Left lung (tissue), 4 donors: ENCODE measurements at regions not wholly inside any gene's neighbourhood (a gene's known extent, or its start where the extent isn't known, plus 50 kb on each side); places are given as distances from the start of the nearest gene placed in this dataset.

Experiments used
- ATAC-seq: fragments of 200-7000 bp; cut with Tn5 transposase; one replicate; pipeline ENCODE4 v1.9.1; 2020; ENCODE audit warnings: moderate library complexity
- DNase-seq, 4 donors: peaks; one replicate each; pipeline ENCODE4 v3.0.0-alpha.2; 2013 to 2020
- H3K27ac ChIP-seq, 2 donors: fragments of 200-600 bp; sonication (generic) in 1 of 2; one replicate each; pipeline versions ENCODE4 v1.5.0 to v1.8.0; 2020 to 2021
- H3K27me3 ChIP-seq, 2 donors: fragments of 200-600 bp; sonication (generic) in 1 of 2; one replicate each; pipeline versions ENCODE4 v1.5.0 to v1.8.0; 2020 to 2021
- H3K36me3 ChIP-seq, 2 donors: fragments of 200-600 bp; sonication (generic) in 1 of 2; one replicate each; pipeline versions ENCODE4 v1.5.0 to v1.8.0; 2020 to 2021
- H3K4me1 ChIP-seq, 2 donors: fragments of 200-600 bp; one replicate each; pipeline ENCODE4 v1.8.0; 2021
- H3K4me3 ChIP-seq, 2 donors: fragments of 200-600 bp; sonication (generic) in 1 of 2; one replicate each; pipeline versions ENCODE4 v1.5.0 to v1.8.0; 2020 to 2021; ENCODE audit warnings: mild to moderate bottlenecking in 1 of 2
- H3K9me3 ChIP-seq, 2 donors: fragments of 200-600 bp; sonication (generic) in 1 of 2; one replicate each; pipeline versions ENCODE4 v1.5.0 to v1.8.0; 2020 to 2021
- CTCF ChIP-seq, 2 donors: fragments of 200-600 bp; sonication (generic) in 1 of 2; IDR thresholded peaks; one replicate each; pipeline versions ENCODE4 v1.5.0 to v1.8.0; 2021; ENCODE audit warnings: antibody characterized with exemption in 2 of 2
- intact Hi-C, 2 donors: fragments of 100-400 bp; cut with DNase I; formaldehyde crosslinking; loops; one replicate each; pipeline versions ENCODE4 v1.11.2 to v1.14.2; 2022
- donor health status: DM: no; HTN: yes; CAD: no.
- donor health status: DM: no; HTN: no; CAD: no.

- DNase-seq (no peak), ATAC-seq (no peak)
- no peaks in the 10 kb centered on the region for H3K27me3 ChIP-seq
- H3K4me1 ChIP-seq: no peaks in the 10 kb centered on the region
- no peak for TF ChIP-seq CTCF (IDR thresholded peaks at IDR 0.05)
- H3K27ac ChIP-seq: no peak overlapping the region
- H3K4me3 ChIP-seq: no peak overlapping the region
- H3K36me3 ChIP-seq: no peaks in the 10 kb centered on the region
- intact Hi-C loops: no loop called here
- no peaks in the 10 kb centered on the region for H3K9me3 ChIP-seq
These were observed 74.3 kb upstream of the EOMES start for GRCh38 chr3:27796365-27796875.

- no peak for TF ChIP-seq CTCF (IDR thresholded peaks at IDR 0.05)
- H3K4me3 ChIP-seq: no peak overlapping the region
- no peaks in the 10 kb centered on the region for H3K27me3 ChIP-seq
- no peaks in the 10 kb centered on the region for H3K9me3 ChIP-seq
- H3K36me3 ChIP-seq: no peaks in the 10 kb centered on the region
- peak in 1 of 4 donors; percentile 43 for DNase-seq
- no peak overlapping the region for H3K27ac ChIP-seq
- no peaks in the 10 kb centered on the region for H3K4me1 ChIP-seq
- ATAC-seq: no peak
- intact Hi-C loops: no loop called here
These were observed 75.7 kb upstream of the EOMES start for GRCh38 chr3:27797773-27798172.

- Histone ChIP-seq H3K4me1 (no peaks in the 10 kb centered on the region), H3K27me3 (no peaks in the 10 kb centered on the region), H3K36me3 (no peaks in the 10 kb centered on the region), H3K9me3 (no peaks in the 10 kb centered on the region), H3K4me3 (no peak overlapping the region), H3K27ac (no peak overlapping the region)
- TF ChIP-seq CTCF (IDR thresholded peaks at IDR 0.05): no peak
- intact Hi-C loops: no loop called here
- ATAC-seq (no peak), DNase-seq (no peak)
These were observed 78.1 kb upstream of the EOMES start for GRCh38 chr3:27800261-27800660.

GRCh38 chr3:27802425-27802824 lies 80.3 kb upstream of the EOMES start:
- DNase-seq: no peak
- H3K27me3 ChIP-seq: no peaks in the 10 kb centered on the region
- H3K4me1 ChIP-seq: no peaks in the 10 kb centered on the region
- no peak for ATAC-seq
- no peak for TF ChIP-seq CTCF (IDR thresholded peaks at IDR 0.05)
- no peaks in the 10 kb centered on the region for H3K36me3 ChIP-seq
- H3K9me3 ChIP-seq: no peaks in the 10 kb centered on the region
- no peak overlapping the region for H3K27ac ChIP-seq
- H3K4me3 ChIP-seq: no peak overlapping the region
- intact Hi-C loops: no loop called here

GRCh38 chr3:27802849-27803248 lies 80.7 kb upstream of the EOMES start:
- ATAC-seq: no peak

More at GRCh38 chr3:27802849-27803248, 80.7 kb upstream of the EOMES start:
- H3K27me3 ChIP-seq: no peaks in the 10 kb centered on the region
- no peaks in the 10 kb centered on the region for H3K9me3 ChIP-seq
- intact Hi-C loops: no loop called here
- no peaks in the 10 kb centered on the region for H3K4me1 ChIP-seq
- H3K27ac ChIP-seq: no peak overlapping the region
- no peak overlapping the region for H3K4me3 ChIP-seq
- no peak for TF ChIP-seq CTCF (IDR thresholded peaks at IDR 0.05)
- no peak for DNase-seq
- no peaks in the 10 kb centered on the region for H3K36me3 ChIP-seq
